ENCODE measurements at regions not wholly inside any gene's neighbourhood (a gene's known extent, or its start where the extent isn't known, plus 50 kb on each side); places are given as distances from the start of the nearest gene placed in this dataset.

DNA sequence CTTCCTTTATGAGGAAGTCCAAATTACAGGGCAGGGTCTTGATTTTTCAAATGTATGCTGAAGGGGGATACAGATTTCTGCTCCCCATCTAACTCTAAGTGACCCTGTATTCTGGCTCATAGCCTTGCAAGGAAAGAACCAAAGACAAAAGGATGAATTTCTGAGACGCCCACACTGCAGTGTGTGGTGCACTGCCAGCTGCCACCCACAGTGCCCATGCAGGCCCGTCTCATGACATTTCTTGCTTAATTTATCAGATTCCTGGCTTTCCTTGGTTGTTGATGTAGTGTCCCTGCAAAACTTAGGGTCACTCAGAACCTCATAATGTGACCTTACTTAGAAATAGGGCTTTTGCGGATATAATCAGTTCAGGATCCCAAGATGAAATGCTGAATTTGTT, 68.0 kb downstream of the CBLN4 start:
- no peaks in the 10 kb centered on the region for H4K20me1 ChIP-seq (replicated peaks; ENCODE audit: insufficient read depth)
- H3K79me2 ChIP-seq (replicated peaks; ENCODE audit: insufficient read depth): no peaks in the 10 kb centered on the region
- Mint-ChIP-seq H3K36me3 (ENCODE audit: low read depth) (peaks cover 44% of the 10 kb centered on the region), H3K27me3 (ENCODE audit: insufficient read depth, low read depth, poor library complexity) (peaks cover 4% of the 10 kb centered on the region), H3K4me3 (no peak overlapping the region), H3K27ac (no peak overlapping the region), H3K9me3 (peaks cover 96% of the 10 kb centered on the region), H3K4me1 (no peaks in the 10 kb centered on the region)
- H3K9me2 ChIP-seq (ENCODE audit: insufficient read depth): no peaks in the 10 kb centered on the region
- ATAC-seq: no peak
- H3F3A ChIP-seq (replicated peaks; ENCODE audit: low read depth): no peaks in the 10 kb centered on the region
- H3K36me3 ChIP-seq (ENCODE audit: insufficient read depth): peaks cover 2% of the 10 kb centered on the region
- H3K4me3 ChIP-seq: no peak overlapping the region
- no peak overlapping the region for H3K27ac ChIP-seq (ENCODE audit: low read depth)
- TF ChIP-seq REST (IDR thresholded peaks at IDR 0.05; ENCODE audit: unreplicated experiment) (no peak), NANOG (IDR thresholded peaks at IDR 0.05; ENCODE audit: borderline replicate concordance) (no peak), JUNB (IDR thresholded peaks at IDR 0.05; ENCODE audit: unreplicated experiment) (no peak), POLR2AphosphoS5 (IDR thresholded peaks at IDR 0.05; ENCODE audit: low read depth) (no peak), EZH2 (IDR thresholded peaks at IDR 0.05; ENCODE audit: low read depth, unreplicated experiment) (no peak), ZNF114 (CRISPR knock-in tag; IDR thresholded peaks at IDR 0.05) (no peak), EZH2phosphoT487 (IDR thresholded peaks at IDR 0.05; ENCODE audit: unreplicated experiment) (no peak), ZNF331 (CRISPR knock-in tag; IDR thresholded peaks at IDR 0.05; ENCODE audit: low read depth) (no peak)
- TF ChIP-seq, protein P1, sequence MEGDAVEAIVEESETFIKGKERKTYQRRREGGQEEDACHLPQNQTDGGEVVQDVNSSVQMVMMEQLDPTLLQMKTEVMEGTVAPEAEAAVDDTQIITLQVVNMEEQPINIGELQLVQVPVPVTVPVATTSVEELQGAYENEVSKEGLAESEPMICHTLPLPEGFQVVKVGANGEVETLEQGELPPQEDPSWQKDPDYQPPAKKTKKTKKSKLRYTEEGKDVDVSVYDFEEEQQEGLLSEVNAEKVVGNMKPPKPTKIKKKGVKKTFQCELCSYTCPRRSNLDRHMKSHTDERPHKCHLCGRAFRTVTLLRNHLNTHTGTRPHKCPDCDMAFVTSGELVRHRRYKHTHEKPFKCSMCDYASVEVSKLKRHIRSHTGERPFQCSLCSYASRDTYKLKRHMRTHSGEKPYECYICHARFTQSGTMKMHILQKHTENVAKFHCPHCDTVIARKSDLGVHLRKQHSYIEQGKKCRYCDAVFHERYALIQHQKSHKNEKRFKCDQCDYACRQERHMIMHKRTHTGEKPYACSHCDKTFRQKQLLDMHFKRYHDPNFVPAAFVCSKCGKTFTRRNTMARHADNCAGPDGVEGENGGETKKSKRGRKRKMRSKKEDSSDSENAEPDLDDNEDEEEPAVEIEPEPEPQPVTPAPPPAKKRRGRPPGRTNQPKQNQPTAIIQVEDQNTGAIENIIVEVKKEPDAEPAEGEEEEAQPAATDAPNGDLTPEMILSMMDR (conservative IDR thresholded peaks at IDR 0.05; ENCODE audit: low read depth in 2 of 2): no peak
- no peak overlapping the region for H2AFZ ChIP-seq
- no peaks in the 10 kb centered on the region for H3K4me1 ChIP-seq (ENCODE audit: insufficient read depth)
- no peak overlapping the region for H3K4me2 ChIP-seq
- no peak for DNase-seq (ENCODE audit: low spot score)
- no peaks in the 10 kb centered on the region for H3K27me3 ChIP-seq (ENCODE audit: insufficient read depth)

DNA sequence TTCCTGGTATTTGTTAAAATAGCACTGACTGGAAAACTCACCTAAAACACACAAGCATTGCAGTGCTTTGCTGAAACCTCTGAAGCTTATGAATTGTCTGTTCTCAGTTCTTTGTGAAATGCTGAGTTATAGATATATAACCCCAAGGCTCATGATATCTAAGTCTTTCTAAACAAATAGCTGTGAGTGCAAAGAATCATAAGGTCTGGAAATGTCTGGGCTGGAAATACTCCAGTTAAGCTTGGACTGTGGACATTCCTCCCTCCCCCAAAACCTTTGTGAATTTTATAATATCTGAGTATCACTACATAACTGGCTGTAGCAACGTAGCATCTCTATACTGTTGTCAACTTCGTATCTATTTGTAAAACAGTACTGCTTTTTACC, 69.1 kb downstream of the CBLN4 start:
- Mint-ChIP-seq H3K9me3 (peaks cover 96% of the 10 kb centered on the region), H3K27me3 (ENCODE audit: insufficient read depth, low read depth, poor library complexity) (peaks cover 1% of the 10 kb centered on the region)
- TF ChIP-seq, protein P1 (conservative IDR thresholded peaks at IDR 0.05; ENCODE audit: low read depth in 2 of 2): no peak
- no peak for TF ChIP-seq EZH2 (IDR thresholded peaks at IDR 0.05; ENCODE audit: low read depth, unreplicated experiment)
- TF ChIP-seq REST (IDR thresholded peaks at IDR 0.05; ENCODE audit: unreplicated experiment): no peak
- no peak for TF ChIP-seq NANOG (IDR thresholded peaks at IDR 0.05; ENCODE audit: borderline replicate concordance)
- TF ChIP-seq POLR2AphosphoS5 (IDR thresholded peaks at IDR 0.05; ENCODE audit: low read depth): no peak
- TF ChIP-seq ZNF331 (CRISPR knock-in tag; IDR thresholded peaks at IDR 0.05; ENCODE audit: low read depth): no peak

More for the DNA sequence above, 69.1 kb downstream of the CBLN4 start:
- H3K79me2 ChIP-seq (replicated peaks; ENCODE audit: insufficient read depth): no peaks in the 10 kb centered on the region
- H3F3A ChIP-seq (replicated peaks; ENCODE audit: low read depth): no peaks in the 10 kb centered on the region
- H3K4me1 ChIP-seq (ENCODE audit: insufficient read depth): no peaks in the 10 kb centered on the region
- H3K27ac Mint-ChIP-seq: no peak overlapping the region
- DNase-seq (ENCODE audit: low spot score): no peak
- H3K4me1 Mint-ChIP-seq: no peaks in the 10 kb centered on the region
- H3K4me2 ChIP-seq: no peak overlapping the region
- H3K36me3 Mint-ChIP-seq (ENCODE audit: low read depth): peaks cover 40% of the 10 kb centered on the region
- no peaks in the 10 kb centered on the region; the same call in 1 of the 2 replicates for H3K36me3 ChIP-seq (ENCODE audit: insufficient read depth)
- H2AFZ ChIP-seq: no peak overlapping the region
- H3K4me3 Mint-ChIP-seq: no peak overlapping the region
- H4K20me1 ChIP-seq (replicated peaks; ENCODE audit: insufficient read depth): no peaks in the 10 kb centered on the region
- no peaks in the 10 kb centered on the region for H3K9me2 ChIP-seq (ENCODE audit: insufficient read depth)
- ATAC-seq: no peak
- H3K27me3 ChIP-seq (ENCODE audit: insufficient read depth): no peaks in the 10 kb centered on the region
- H3K27ac ChIP-seq (ENCODE audit: low read depth): no peak overlapping the region
- H3K4me3 ChIP-seq: no peak overlapping the region

All from GM23338 (cell line).